Fibroblast of lung (primary cell): ENCODE measurements at regions not wholly inside any gene's neighbourhood (a gene's known extent, or its start where the extent isn't known, plus 50 kb on each side); places are given as distances from the start of the nearest gene placed in this dataset.
"Not testable (repeated sequence)": the region's sequence is repeated elsewhere in the genome, so short reads cannot be mapped to it uniquely, and the experiment has no call there.

Source experiments
- DNase-seq, 2 donors: peaks; one replicate each; pipeline versions ENCODE4 v3.0.0 to v3.0.0-alpha.2; 2010; ENCODE audit warnings: low read depth in 2 of 2
- H2AFZ ChIP-seq: 2 replicates; pipeline ENCODE4 v1.5.1; 2012; ENCODE audit warnings: low read length, control low read depth, inconsistent platforms
- H3K27ac ChIP-seq: 2 replicates; pipeline ENCODE4 v1.5.1; 2011; ENCODE audit warnings: low read length, control low read depth; ENCODE audit not compliant: insufficient read depth
- H3K27me3 ChIP-seq: 2 replicates; pipeline ENCODE4 v1.5.1; 2011; ENCODE audit warnings: mild to moderate bottlenecking, low read length; ENCODE audit not compliant: control insufficient read depth, insufficient read depth
- H3K36me3 ChIP-seq: 2 replicates; pipeline ENCODE4 v1.5.1; 2011; ENCODE audit warnings: low read length; ENCODE audit not compliant: control insufficient read depth, insufficient read depth
- H3K4me1 ChIP-seq: 2 replicates; pipeline ENCODE4 v1.5.1; 2011; ENCODE audit warnings: low read length; ENCODE audit not compliant: control insufficient read depth, insufficient read depth; ENCODE audit errors: extremely low read depth
- H3K4me2 ChIP-seq: 2 replicates; pipeline ENCODE4 v1.5.1; 2011; ENCODE audit warnings: low read length, control low read depth; ENCODE audit not compliant: insufficient read depth; ENCODE audit errors: extremely low read depth
- H3K4me3 ChIP-seq, 4 experiments: fragments of 200-600 bp in 1 of 4; sonication (generic) in 1 of 4; replicated peaks in 1 of 4; 2 replicates each; pipeline ENCODE4 v1.5.1; 2011 to 2016; ENCODE audit warnings: low read length in 4 of 4, low read depth in 3 of 4, mild to moderate bottlenecking in 3 of 4, control low read depth in 2 of 4, inconsistent platforms in 1 of 4, mixed read lengths in 1 of 4; ENCODE audit not compliant: insufficient read depth in 1 of 4; ENCODE audit errors: control extremely low read depth in 1 of 4
- H3K79me2 ChIP-seq: 2 replicates; pipeline ENCODE4 v1.5.1; 2012; ENCODE audit warnings: mild to moderate bottlenecking, low read length, inconsistent platforms; ENCODE audit not compliant: control insufficient read depth, insufficient read depth
- H3K9ac ChIP-seq: 2 replicates; pipeline ENCODE4 v1.5.1; 2011; ENCODE audit warnings: mild to moderate bottlenecking, low read length, control low read depth; ENCODE audit not compliant: insufficient read depth
- H3K9me3 ChIP-seq: 2 replicates; pipeline ENCODE4 v1.5.1; 2012; ENCODE audit warnings: low read depth, low read length; ENCODE audit not compliant: control insufficient read depth, insufficient read depth
- H4K20me1 ChIP-seq: 2 replicates; pipeline ENCODE4 v1.5.1; 2011; ENCODE audit warnings: low read length; ENCODE audit not compliant: control insufficient read depth, insufficient read depth; ENCODE audit errors: extremely low read depth
- CTCF ChIP-seq, 2 donors: IDR thresholded peaks in 1 of 2; conservative IDR thresholded peaks in 1 of 2; 1 replicate in 1 of 2; 2 replicates in 1 of 2; pipeline ENCODE4 v1.5.1; 2011 to 2012; ENCODE audit warnings: low read length in 2 of 2, control low read depth in 1 of 2, inconsistent platforms in 1 of 2, low read depth in 1 of 2, mild to moderate bottlenecking in 1 of 2
- EZH2 ChIP-seq: IDR thresholded peaks from 2 replicates; pipeline ENCODE4 v1.5.1; 2012; ENCODE audit warnings: low read length, control low read depth, mild to moderate bottlenecking; ENCODE audit errors: missing control alignments

GRCh38 chr7:106367664-106368063 is 82.9 kb upstream of the NAMPT start:
- Histone ChIP-seq H3K9ac (no peak overlapping the region), H3K27ac (no peak overlapping the region), H3K27me3 (no peaks in the 10 kb centered on the region), H3K4me2 (no peak overlapping the region), H2AFZ (no peak overlapping the region), H4K20me1 (no peaks in the 10 kb centered on the region), H3K79me2 (no peaks in the 10 kb centered on the region), H3K4me3 (no peak overlapping the region), H3K36me3 (no peaks in the 10 kb centered on the region), H3K9me3 (no peaks in the 10 kb centered on the region), H3K4me1 (no peaks in the 10 kb centered on the region)
- no peak for DNase-seq
- TF ChIP-seq EZH2 = no peak
- no peak for TF ChIP-seq CTCF (conservative IDR thresholded peaks at IDR 0.05 in 1 of 2, IDR thresholded peaks at IDR 0.05 in 1 of 2; ENCODE audit: low read depth in 1 of 2, low read length in 2 of 2)

DNA sequence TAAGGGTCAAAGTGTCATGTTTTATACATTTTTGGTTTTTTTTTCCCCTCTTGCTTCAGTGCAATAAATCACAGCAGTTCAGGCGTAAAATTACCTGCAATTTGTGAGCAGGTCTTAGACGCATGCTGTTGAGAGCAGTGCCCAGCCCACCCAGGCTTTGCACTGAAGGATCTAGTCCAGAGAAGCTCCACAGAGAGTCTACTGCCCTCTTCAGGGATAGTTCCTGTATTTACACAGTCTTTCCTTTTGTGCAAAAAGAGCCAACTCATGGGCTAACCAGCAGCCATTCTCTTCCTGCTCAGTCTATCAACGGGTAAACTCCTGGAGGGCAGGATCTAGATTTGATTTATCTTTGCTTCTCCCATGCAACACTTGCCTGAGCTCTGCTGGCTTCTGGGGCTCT is 82.2 kb upstream of the NAMPT start:
- TF ChIP-seq EZH2 (no peak), CTCF (conservative IDR thresholded peaks at IDR 0.05 in 1 of 2, IDR thresholded peaks at IDR 0.05 in 1 of 2; ENCODE audit: low read depth in 1 of 2, low read length in 2 of 2) (peak in 1 of 2 donors; percentile 30)
- Histone ChIP-seq H3K9ac (no peak overlapping the region), H3K27me3 (no peaks in the 10 kb centered on the region), H3K36me3 (no peaks in the 10 kb centered on the region), H3K4me2 (no peak overlapping the region), H3K4me3 (no peak overlapping the region), H3K27ac (no peak overlapping the region), H3K4me1 (no peaks in the 10 kb centered on the region), H3K79me2 (no peaks in the 10 kb centered on the region), H2AFZ (no peak overlapping the region), H4K20me1 (no peaks in the 10 kb centered on the region), H3K9me3 (no peaks in the 10 kb centered on the region)
- peak; percentile 14 to 36 for DNase-seq

DNA sequence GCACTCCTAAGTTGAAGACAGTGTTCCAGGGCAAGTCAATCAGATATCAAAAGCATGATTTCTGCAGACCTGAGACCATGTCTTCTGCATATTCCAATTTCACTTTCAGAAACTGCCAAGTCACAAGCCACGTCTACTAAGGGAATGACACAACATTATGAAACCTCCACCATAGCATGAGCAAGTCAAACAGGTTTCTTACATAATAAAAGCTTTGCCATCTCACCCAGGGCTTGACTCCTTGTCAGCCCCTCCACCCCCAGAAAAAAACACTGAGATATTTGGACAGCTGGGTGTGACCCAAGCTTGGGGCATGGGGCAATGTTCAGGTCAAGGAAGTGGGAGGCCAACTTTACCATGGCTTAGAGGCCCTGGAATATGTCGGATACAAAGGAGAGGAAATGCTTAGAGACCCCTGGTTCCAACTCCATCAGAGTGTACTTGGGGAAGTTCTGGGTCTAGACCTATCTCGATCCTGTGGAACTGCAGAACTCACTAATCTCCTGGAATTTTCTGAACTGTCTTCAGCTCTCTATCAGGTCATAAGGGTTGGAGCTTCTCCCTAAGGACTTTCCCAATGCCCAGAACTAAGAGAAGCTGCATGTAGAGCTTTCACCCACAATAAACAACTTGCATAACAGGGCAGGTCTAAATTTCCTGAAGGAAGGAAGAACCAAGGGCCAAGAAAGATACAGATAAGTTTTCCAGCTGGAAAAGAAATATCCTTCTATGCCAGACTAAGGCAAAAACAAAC is 80.6 kb upstream of the NAMPT start:
- Histone ChIP-seq H3K4me1 (no peaks in the 10 kb centered on the region), H3K27ac (no peak overlapping the region), H3K4me2 (no peak overlapping the region), H3K79me2 (no peaks in the 10 kb centered on the region), H3K36me3 (no peaks in the 10 kb centered on the region), H2AFZ (no peak overlapping the region), H4K20me1 (no peaks in the 10 kb centered on the region), H3K27me3 (no peaks in the 10 kb centered on the region), H3K4me3 (no peak overlapping the region), H3K9me3 (no peaks in the 10 kb centered on the region), H3K9ac (no peak overlapping the region)
- no peak for DNase-seq
- TF ChIP-seq EZH2 = no peak
- TF ChIP-seq CTCF (conservative IDR thresholded peaks at IDR 0.05 in 1 of 2, IDR thresholded peaks at IDR 0.05 in 1 of 2; ENCODE audit: low read depth in 1 of 2, low read length in 2 of 2) = no peak

DNA sequence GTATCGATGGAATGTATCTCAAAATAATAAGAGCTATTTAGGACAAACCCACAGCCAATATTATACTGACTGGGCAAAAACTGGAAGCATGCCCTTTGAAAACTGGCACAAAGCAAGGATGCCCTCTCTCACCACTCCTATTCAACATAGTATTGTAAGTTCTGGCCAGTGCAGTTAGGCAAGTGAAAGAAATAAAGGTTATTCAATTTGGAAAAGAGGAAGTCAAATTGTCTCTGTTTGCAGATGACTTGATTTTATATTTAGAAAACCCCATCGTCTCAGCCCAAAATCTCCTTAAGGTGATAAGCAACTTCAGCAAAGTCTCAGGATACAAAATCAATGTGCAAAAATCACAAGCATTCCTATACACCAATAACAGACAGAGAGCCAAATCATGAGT is 77.7 kb upstream of the NAMPT start:
- not testable (repeated sequence) for H3K79me2 ChIP-seq, H3K27me3 ChIP-seq, H3K4me2 ChIP-seq, DNase-seq, H3K27ac ChIP-seq, H3K36me3 ChIP-seq, H4K20me1 ChIP-seq, H3K4me3 ChIP-seq, H2AFZ ChIP-seq, H3K9me3 ChIP-seq, H3K4me1 ChIP-seq, H3K9ac ChIP-seq
